BJ (cell line): ENCODE measurements at regions not wholly inside any gene's neighbourhood (a gene's known extent, or its start where the extent isn't known, plus 50 kb on each side); places are given as distances from the start of the nearest gene placed in this dataset.

Experiments used
- CTCF ChIA-PET: fragments of 350-600 bp; formaldehyde crosslinking; extraction: SDS; loops from one replicate; lab custom pipeline; 2021; ENCODE audit warnings: antibody characterized with exemption, inconsistent platforms; lab: Yijun Ruan, JAX
- POLR2A ChIA-PET: fragments of 300-600 bp; sonication (Branson Sonifier 250); formaldehyde crosslinking; extraction: SDS; loops from one replicate; lab custom pipeline; 2021; ENCODE audit warnings: antibody characterized with exemption; lab: Charles Lee
- DNase-seq: peaks from one replicate; pipeline ENCODE4 v3.0.0-alpha.2; 2011; ENCODE audit warnings: low read depth
- H3K27me3 ChIP-seq: 2 replicates; pipeline ENCODE4 v1.6.0; 2011; ENCODE audit warnings: low read length; ENCODE audit not compliant: control insufficient read depth, insufficient read depth
- H3K36me3 ChIP-seq: 2 replicates; pipeline ENCODE4 v1.5.1; 2011; ENCODE audit warnings: low read length; ENCODE audit not compliant: control insufficient read depth, insufficient read depth
- H3K4me3 ChIP-seq: 2 replicates; pipeline ENCODE4 v1.5.1; 2011; ENCODE audit warnings: low read depth, mild to moderate bottlenecking, control low read depth, low read length
- CTCF ChIP-seq: IDR thresholded peaks from 2 replicates; pipeline ENCODE4 v1.5.1; 2011; ENCODE audit warnings: low read depth, mild to moderate bottlenecking, control low read depth, inconsistent platforms, low read length, moderate library complexity; ENCODE audit not compliant: insufficient read depth

- no peaks in the 10 kb centered on the region for H3K36me3 ChIP-seq
- no peaks in the 10 kb centered on the region for H3K27me3 ChIP-seq
- no peak overlapping the region for H3K4me3 ChIP-seq
- ChIA-PET POLR2A (no interaction called here), CTCF (interaction anchor here (1.1 to 1.5 kb wide), 3 partner anchors 10 to 99 kb away, joined by 3 to 5 read pairs (median 3); no protein-coding TSS in a partner anchor)
- peak; percentile 44 for DNase-seq
- no peak for TF ChIP-seq CTCF
These were observed 818.9 kb upstream of the ACVR2A start for GRCh38 chr2:147025646-147026585.

GRCh38 chr2:147019311-147019710, 825.5 kb upstream of the ACVR2A start:
- ChIA-PET POLR2A (no interaction called here), CTCF (no interaction called here)
- Histone ChIP-seq H3K36me3 (no peaks in the 10 kb centered on the region), H3K27me3 (no peaks in the 10 kb centered on the region), H3K4me3 (no peak overlapping the region)
- TF ChIP-seq CTCF = no peak
- no peak for DNase-seq

GRCh38 chr2:147017951-147018645, 826.7 kb upstream of the ACVR2A start:
- ChIA-PET CTCF (interaction anchor here (0.6 kb wide), 1 partner anchor 810 kb away, joined by 3 read pairs; no protein-coding TSS in a partner anchor), POLR2A (no interaction called here)
- Histone ChIP-seq H3K4me3 (no peak overlapping the region), H3K27me3 (no peaks in the 10 kb centered on the region), H3K36me3 (no peaks in the 10 kb centered on the region)
- no peak for DNase-seq
- TF ChIP-seq CTCF = no peak

GRCh38 chr2:147016181-147016580, 828.6 kb upstream of the ACVR2A start:
- Histone ChIP-seq H3K36me3 (no peaks in the 10 kb centered on the region), H3K27me3 (no peaks in the 10 kb centered on the region), H3K4me3 (no peak overlapping the region)
- DNase-seq = no peak
- POLR2A ChIA-PET = no interaction called here
- CTCF ChIA-PET = interaction anchor here (1.1 kb wide), 1 partner anchor 9 kb away, joined by 3 read pairs; no protein-coding TSS in a partner anchor
- no peak for TF ChIP-seq CTCF

DNA sequence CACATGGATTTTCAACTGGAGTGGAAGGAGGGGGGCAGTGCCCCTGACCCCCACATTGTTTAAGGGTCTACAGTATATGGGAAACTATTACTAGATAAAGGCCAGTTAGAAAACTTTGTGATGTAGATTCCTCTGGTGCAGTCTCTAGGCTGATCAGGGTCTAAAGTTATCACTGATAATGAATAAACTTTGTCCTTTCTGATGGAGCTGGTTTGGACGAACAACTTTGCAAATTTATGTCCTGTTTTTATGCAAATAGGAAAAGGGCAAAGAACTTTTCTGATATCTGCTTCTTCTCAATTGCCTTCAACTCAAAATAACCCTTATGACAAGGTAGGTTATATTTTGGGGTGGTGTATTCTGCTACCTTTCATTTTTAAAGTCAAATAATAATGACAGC, 829.2 kb upstream of the ACVR2A start:
- TF ChIP-seq CTCF = no peak
- Histone ChIP-seq H3K36me3 (no peaks in the 10 kb centered on the region), H3K27me3 (no peaks in the 10 kb centered on the region), H3K4me3 (no peak overlapping the region)
- POLR2A ChIA-PET = no interaction called here
- CTCF ChIA-PET = interaction anchor here (1.1 kb wide), 1 partner anchor 9 kb away, joined by 3 read pairs; no protein-coding TSS in a partner anchor
- DNase-seq = no peak
